SK-N-SH (cell line): ENCODE measurements at regions not wholly inside any gene's neighbourhood (a gene's known extent, or its start where the extent isn't known, plus 50 kb on each side); places are given as distances from the start of the nearest gene placed in this dataset.

Experiments used
- EP300 ChIP-seq, 2 experiments: IDR thresholded peaks; 2 replicates each; pipeline versions ENCODE4 v1.4.0 to v1.6.1; 2012; ENCODE audit warnings: borderline replicate concordance in 1 of 2, low read depth in 1 of 2, low read length in 1 of 2
- EZH2phosphoT487 ChIP-seq: fragments of 200-600 bp; sonication (generic); IDR thresholded peaks from 2 replicates; pipeline ENCODE4 v1.6.1; 2017; ENCODE audit warnings: low read depth, mixed run types, mild to moderate bottlenecking, antibody characterized with exemption, moderate library complexity, borderline replicate concordance
- FOXJ3 ChIP-seq: sonication (generic); formaldehyde crosslinking; IDR thresholded peaks from 2 replicates; pipeline ENCODE4 v1.5.1; 2020; ENCODE audit warnings: mild to moderate bottlenecking, missing genetic modification reagents
- FOXM1 ChIP-seq: IDR thresholded peaks from 2 replicates; pipeline ENCODE4 v1.4.0; 2012; ENCODE audit warnings: low read depth, mild to moderate bottlenecking
- GATA2 ChIP-seq: sonication (generic); formaldehyde crosslinking; IDR thresholded peaks from 2 replicates; pipeline ENCODE4 v1.5.0; 2020; ENCODE audit warnings: mild to moderate bottlenecking, missing genetic modification reagents
- TCF12 ChIP-seq: IDR thresholded peaks from 2 replicates; pipeline ENCODE4 v1.4.0; 2012
- TF ChIP-seq, protein P1 (sequence below): fragments of 200-600 bp; sonication (generic); IDR thresholded peaks from 2 replicates; pipeline ENCODE4 v1.6.1; 2017; ENCODE audit warnings: antibody characterized with exemption, mild to moderate bottlenecking, moderate library complexity
- TF ChIP-seq, protein P2 (sequence below): IDR thresholded peaks from 2 replicates; pipeline ENCODE4 v1.4.0; 2012; ENCODE audit warnings: low read depth
- TF ChIP-seq, protein P3 (sequence below): IDR thresholded peaks from 2 replicates; pipeline ENCODE4 v1.4.0; 2012; ENCODE audit warnings: low read depth, borderline replicate concordance
- TF ChIP-seq, protein P4 (sequence below): IDR thresholded peaks from 2 replicates; pipeline ENCODE4 v1.6.1; 2012; ENCODE audit warnings: mild to moderate bottlenecking, low read depth, low read length, moderate library complexity

DNA sequence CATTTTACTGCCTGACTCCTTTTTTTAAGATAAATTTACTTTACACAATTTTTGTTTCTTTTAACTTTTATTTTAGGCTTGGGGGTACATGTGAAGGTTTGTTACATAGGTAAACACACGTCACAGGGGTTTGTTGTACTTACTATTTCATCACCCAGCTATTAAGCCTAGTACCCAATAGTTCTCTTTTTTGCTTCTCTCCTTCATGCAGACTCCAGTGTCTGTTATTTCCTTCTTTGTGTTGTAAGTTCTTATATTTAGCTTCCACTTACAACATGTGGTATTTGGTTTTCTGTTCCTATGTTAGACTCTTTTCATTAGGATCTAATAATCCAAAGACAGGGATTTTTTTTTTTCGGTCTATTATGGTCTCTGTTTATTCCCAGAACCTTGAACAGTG lies 83.5 kb upstream of the CCN6 start:
- TF ChIP-seq FOXJ3 (CRISPR knock-in tag) (no peak), EP300 (IDR thresholded peaks at IDR 0.05; ENCODE audit: borderline replicate concordance in 1 of 2, low read depth in 1 of 2, low read length in 1 of 2) (no peak), GATA2 (CRISPR knock-in tag) (no peak), FOXM1 (no peak), EZH2phosphoT487 (no peak), TCF12 (no peak)
- TF ChIP-seq, protein P1, sequence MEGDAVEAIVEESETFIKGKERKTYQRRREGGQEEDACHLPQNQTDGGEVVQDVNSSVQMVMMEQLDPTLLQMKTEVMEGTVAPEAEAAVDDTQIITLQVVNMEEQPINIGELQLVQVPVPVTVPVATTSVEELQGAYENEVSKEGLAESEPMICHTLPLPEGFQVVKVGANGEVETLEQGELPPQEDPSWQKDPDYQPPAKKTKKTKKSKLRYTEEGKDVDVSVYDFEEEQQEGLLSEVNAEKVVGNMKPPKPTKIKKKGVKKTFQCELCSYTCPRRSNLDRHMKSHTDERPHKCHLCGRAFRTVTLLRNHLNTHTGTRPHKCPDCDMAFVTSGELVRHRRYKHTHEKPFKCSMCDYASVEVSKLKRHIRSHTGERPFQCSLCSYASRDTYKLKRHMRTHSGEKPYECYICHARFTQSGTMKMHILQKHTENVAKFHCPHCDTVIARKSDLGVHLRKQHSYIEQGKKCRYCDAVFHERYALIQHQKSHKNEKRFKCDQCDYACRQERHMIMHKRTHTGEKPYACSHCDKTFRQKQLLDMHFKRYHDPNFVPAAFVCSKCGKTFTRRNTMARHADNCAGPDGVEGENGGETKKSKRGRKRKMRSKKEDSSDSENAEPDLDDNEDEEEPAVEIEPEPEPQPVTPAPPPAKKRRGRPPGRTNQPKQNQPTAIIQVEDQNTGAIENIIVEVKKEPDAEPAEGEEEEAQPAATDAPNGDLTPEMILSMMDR = no peak
- TF ChIP-seq, protein P2, sequence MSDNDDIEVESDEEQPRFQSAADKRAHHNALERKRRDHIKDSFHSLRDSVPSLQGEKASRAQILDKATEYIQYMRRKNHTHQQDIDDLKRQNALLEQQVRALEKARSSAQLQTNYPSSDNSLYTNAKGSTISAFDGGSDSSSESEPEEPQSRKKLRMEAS = no peak
- TF ChIP-seq, protein P3, sequence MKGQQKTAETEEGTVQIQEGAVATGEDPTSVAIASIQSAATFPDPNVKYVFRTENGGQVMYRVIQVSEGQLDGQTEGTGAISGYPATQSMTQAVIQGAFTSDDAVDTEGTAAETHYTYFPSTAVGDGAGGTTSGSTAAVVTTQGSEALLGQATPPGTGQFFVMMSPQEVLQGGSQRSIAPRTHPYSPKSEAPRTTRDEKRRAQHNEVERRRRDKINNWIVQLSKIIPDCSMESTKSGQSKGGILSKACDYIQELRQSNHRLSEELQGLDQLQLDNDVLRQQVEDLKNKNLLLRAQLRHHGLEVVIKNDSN = no peak
- TF ChIP-seq, protein P4, sequence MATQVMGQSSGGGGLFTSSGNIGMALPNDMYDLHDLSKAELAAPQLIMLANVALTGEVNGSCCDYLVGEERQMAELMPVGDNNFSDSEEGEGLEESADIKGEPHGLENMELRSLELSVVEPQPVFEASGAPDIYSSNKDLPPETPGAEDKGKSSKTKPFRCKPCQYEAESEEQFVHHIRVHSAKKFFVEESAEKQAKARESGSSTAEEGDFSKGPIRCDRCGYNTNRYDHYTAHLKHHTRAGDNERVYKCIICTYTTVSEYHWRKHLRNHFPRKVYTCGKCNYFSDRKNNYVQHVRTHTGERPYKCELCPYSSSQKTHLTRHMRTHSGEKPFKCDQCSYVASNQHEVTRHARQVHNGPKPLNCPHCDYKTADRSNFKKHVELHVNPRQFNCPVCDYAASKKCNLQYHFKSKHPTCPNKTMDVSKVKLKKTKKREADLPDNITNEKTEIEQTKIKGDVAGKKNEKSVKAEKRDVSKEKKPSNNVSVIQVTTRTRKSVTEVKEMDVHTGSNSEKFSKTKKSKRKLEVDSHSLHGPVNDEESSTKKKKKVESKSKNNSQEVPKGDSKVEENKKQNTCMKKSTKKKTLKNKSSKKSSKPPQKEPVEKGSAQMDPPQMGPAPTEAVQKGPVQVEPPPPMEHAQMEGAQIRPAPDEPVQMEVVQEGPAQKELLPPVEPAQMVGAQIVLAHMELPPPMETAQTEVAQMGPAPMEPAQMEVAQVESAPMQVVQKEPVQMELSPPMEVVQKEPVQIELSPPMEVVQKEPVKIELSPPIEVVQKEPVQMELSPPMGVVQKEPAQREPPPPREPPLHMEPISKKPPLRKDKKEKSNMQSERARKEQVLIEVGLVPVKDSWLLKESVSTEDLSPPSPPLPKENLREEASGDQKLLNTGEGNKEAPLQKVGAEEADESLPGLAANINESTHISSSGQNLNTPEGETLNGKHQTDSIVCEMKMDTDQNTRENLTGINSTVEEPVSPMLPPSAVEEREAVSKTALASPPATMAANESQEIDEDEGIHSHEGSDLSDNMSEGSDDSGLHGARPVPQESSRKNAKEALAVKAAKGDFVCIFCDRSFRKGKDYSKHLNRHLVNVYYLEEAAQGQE = no peak
